Spleen (tissue), 11 donors: ENCODE measurements at regions not wholly inside any gene's neighbourhood (a gene's known extent, or its start where the extent isn't known, plus 50 kb on each side); places are given as distances from the start of the nearest gene placed in this dataset.

Experiments
- DNase-seq: peaks from one replicate; pipeline ENCODE4 v3.0.0-alpha.2; 2020
- H3K27ac ChIP-seq, 8 donors: fragments of 200-600 bp; sonication (generic) in 7 of 8; 1 replicate in 4 of 8; 2 replicates in 4 of 8; pipeline versions ENCODE4 v1.5.0 to v1.8.0; 2016 to 2021; ENCODE audit warnings: inconsistent platforms in 4 of 8, mild to moderate bottlenecking in 4 of 8, moderate library complexity in 1 of 8
- H3K27me3 ChIP-seq, 7 donors: fragments of 200-600 bp; sonication (generic) in 6 of 7; replicated peaks in 1 of 7; 1 replicate in 4 of 7; 2 replicates in 3 of 7; pipeline versions ENCODE4 v1.5.0 to v1.8.0; 2016 to 2021; ENCODE audit warnings: inconsistent platforms in 3 of 7, mild to moderate bottlenecking in 1 of 7
- H3K36me3 ChIP-seq, 6 donors: fragments of 200-600 bp; sonication (generic) in 5 of 6; 1 replicate in 4 of 6; 2 replicates in 2 of 6; pipeline versions ENCODE4 v1.5.0 to v1.8.0; 2016 to 2021; ENCODE audit warnings: inconsistent platforms in 2 of 6
- H3K4me1 ChIP-seq, 6 donors: fragments of 200-600 bp; sonication (generic) in 5 of 6; 1 replicate in 3 of 6; 2 replicates in 3 of 6; pipeline versions ENCODE4 v1.5.0 to v1.8.0; 2016 to 2021; ENCODE audit warnings: inconsistent platforms in 3 of 6
- H3K4me3 ChIP-seq, 8 donors: fragments of 200-600 bp; sonication (generic) in 7 of 8; 1 replicate in 4 of 8; 2 replicates in 4 of 8; pipeline versions ENCODE4 v1.5.0 to v1.8.0; 2016 to 2021; ENCODE audit warnings: inconsistent platforms in 4 of 8, mild to moderate bottlenecking in 4 of 8, moderate library complexity in 2 of 8
- H3K9me3 ChIP-seq, 8 donors: fragments of 200-600 bp; sonication (generic) in 7 of 8; 1 replicate in 4 of 8; 2 replicates in 4 of 8; pipeline versions ENCODE4 v1.5.0 to v1.8.0; 2016 to 2021; ENCODE audit warnings: inconsistent platforms in 4 of 8
- POLR2A ChIP-seq, 3 donors: fragments of 450-650 bp; IDR thresholded peaks; one replicate each; pipeline ENCODE4 v1.5.1; 2017; ENCODE audit warnings: antibody characterized with exemption in 3 of 3, mild to moderate bottlenecking in 1 of 3
- POLR2AphosphoS5 ChIP-seq, 3 donors: sonication (generic); formaldehyde crosslinking; IDR thresholded peaks; one replicate each; pipeline ENCODE4 v1.5.1; 2017; ENCODE audit warnings: antibody characterized with exemption in 3 of 3
- WGBS, 5 donors: extraction: QIAGEN DNeasy Blood & Tissue Kit in 3 of 5; methylation state at CpG; one replicate each; pipeline versions ENCODE4 v1.1.5 to v1.1.7; 2013 to 2018; 5-methylcytosine and 5-hydroxymethylcytosine counted together
- intact Hi-C: fragments of 100-400 bp; cut with DNase I; formaldehyde crosslinking; loops from one replicate; pipeline ENCODE4 v1.15.0; 2023; ENCODE audit warnings: low total_unique reads
- TF ChIP-seq, protein P1 (sequence below), 11 experiments: fragments of 200-600 bp in 7 of 11; fragments of 450-650 bp in 4 of 11; sonication (generic) in 4 of 11; IDR thresholded peaks in 8 of 11; conservative IDR thresholded peaks in 3 of 11; 1 replicate in 7 of 11; 2 replicates in 4 of 11; pipeline versions ENCODE4 v1.4.0 to v1.8.0; 2016 to 2021; ENCODE audit warnings: antibody characterized with exemption in 11 of 11, inconsistent platforms in 4 of 11, mild to moderate bottlenecking in 1 of 11
- donor health status: healthy with polysubstance abuse.
- donor health status: DM: no; HTN: no; CAD: no; lungs with moderate emphysema.
- donor health status: DM: no; HTN: no; CAD: no.
- donor health status: Bipolar disorder and iron deficiency.
- donor health status: healthy.
- donor health status: DM: no; HTN: no; CAD: no.
- donor health status: DM: yes; HTN: yes; CAD: no.

DNA sequence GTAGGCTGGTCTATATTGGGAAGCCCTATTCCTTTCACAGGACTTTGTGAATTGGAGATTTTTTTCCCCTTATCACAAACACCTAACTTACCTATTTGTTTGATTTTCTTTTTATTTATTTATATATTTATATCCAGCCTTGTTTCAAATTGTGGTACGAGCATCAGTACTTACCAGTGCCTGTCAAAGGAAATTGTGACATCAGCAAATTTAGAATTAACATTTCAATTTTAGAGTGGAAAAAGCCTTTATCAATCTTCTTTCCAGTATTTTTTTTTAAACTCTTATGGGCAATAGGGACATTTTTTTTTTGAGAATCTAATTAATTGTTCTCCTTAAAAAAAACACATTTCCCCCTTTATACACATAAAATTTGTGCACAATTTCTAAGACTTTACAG, 790.2 kb downstream of the PRELID2 start:
- Histone ChIP-seq H3K36me3 (no peaks in the 10 kb centered on the region), H3K9me3 (peaks cover 0 to 11% (median 2%) of the 10 kb centered on the region in 8 donors), H3K4me3 (no peak overlapping the region), H3K27ac (no peak overlapping the region), H3K27me3 (no peaks in the 10 kb centered on the region), H3K4me1 (no peaks in the 10 kb centered on the region)
- no peak for DNase-seq
- no peak for TF ChIP-seq POLR2A (IDR thresholded peaks at IDR 0.05)
- TF ChIP-seq, protein P1, sequence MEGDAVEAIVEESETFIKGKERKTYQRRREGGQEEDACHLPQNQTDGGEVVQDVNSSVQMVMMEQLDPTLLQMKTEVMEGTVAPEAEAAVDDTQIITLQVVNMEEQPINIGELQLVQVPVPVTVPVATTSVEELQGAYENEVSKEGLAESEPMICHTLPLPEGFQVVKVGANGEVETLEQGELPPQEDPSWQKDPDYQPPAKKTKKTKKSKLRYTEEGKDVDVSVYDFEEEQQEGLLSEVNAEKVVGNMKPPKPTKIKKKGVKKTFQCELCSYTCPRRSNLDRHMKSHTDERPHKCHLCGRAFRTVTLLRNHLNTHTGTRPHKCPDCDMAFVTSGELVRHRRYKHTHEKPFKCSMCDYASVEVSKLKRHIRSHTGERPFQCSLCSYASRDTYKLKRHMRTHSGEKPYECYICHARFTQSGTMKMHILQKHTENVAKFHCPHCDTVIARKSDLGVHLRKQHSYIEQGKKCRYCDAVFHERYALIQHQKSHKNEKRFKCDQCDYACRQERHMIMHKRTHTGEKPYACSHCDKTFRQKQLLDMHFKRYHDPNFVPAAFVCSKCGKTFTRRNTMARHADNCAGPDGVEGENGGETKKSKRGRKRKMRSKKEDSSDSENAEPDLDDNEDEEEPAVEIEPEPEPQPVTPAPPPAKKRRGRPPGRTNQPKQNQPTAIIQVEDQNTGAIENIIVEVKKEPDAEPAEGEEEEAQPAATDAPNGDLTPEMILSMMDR (IDR thresholded peaks at IDR 0.05 in 8 of 11, conservative IDR thresholded peaks at IDR 0.05 in 3 of 11) = no peak
- TF ChIP-seq POLR2AphosphoS5 (IDR thresholded peaks at IDR 0.05) = no peak
- WGBS, 5 donors = 45 to 66% (median 52%) methylated on average over 1 of the region's 1 CpG
- intact Hi-C loops = no loop called here

DNA sequence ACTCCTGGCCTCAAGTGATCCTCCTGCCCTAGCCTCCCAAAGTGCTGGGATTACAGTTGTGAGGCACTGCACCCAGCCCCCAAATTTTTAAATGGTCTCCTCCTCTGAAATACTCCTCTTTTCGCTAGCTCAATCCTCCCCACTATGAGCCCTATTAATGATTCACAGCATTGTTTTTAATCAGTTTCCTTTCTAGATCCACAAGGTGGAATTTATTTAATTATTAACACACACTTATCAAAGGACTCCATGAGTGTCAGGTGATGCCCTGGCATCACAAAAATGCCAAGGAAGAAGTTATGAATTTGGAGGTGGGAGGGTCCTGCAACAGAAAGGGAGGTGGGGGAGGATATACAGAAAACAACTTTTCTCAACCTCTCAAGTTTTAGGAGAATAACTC, 806.5 kb downstream of the PRELID2 start:
- Histone ChIP-seq H3K4me1 (no peaks in the 10 kb centered on the region), H3K4me3 (no peak overlapping the region), H3K36me3 (no peaks in the 10 kb centered on the region), H3K27me3 (no peaks in the 10 kb centered on the region), H3K27ac (no peak overlapping the region), H3K9me3 (no peaks in the 10 kb centered on the region)
- intact Hi-C loops = no loop called here
- DNase-seq = no peak
- WGBS, 5 donors = 66 to 89% (median 79%) methylated on average over 1 of the region's 1 CpG
- TF ChIP-seq, protein P1 (IDR thresholded peaks at IDR 0.05 in 8 of 11, conservative IDR thresholded peaks at IDR 0.05 in 3 of 11) = no peak
- TF ChIP-seq POLR2AphosphoS5 (IDR thresholded peaks at IDR 0.05) (no peak), POLR2A (IDR thresholded peaks at IDR 0.05) (no peak)

GRCh38 chr5:145027286-145027685, 807.9 kb downstream of the PRELID2 start:
- no peak overlapping the region for H3K27ac ChIP-seq
- TF ChIP-seq POLR2A (IDR thresholded peaks at IDR 0.05) (no peak), POLR2AphosphoS5 (IDR thresholded peaks at IDR 0.05) (no peak)
- TF ChIP-seq, protein P1 (IDR thresholded peaks at IDR 0.05 in 8 of 11, conservative IDR thresholded peaks at IDR 0.05 in 3 of 11) = no peak
- H3K9me3 ChIP-seq = no peaks in the 10 kb centered on the region
- DNase-seq = no peak
- H3K4me1 ChIP-seq = no peaks in the 10 kb centered on the region
- H3K36me3 ChIP-seq = no peaks in the 10 kb centered on the region
- intact Hi-C loops = no loop called here
- H3K27me3 ChIP-seq = no peaks in the 10 kb centered on the region
- no peak overlapping the region for H3K4me3 ChIP-seq

GRCh38 chr5:145025775-145026174, 809.4 kb downstream of the PRELID2 start:
- H3K9me3 ChIP-seq = no peaks in the 10 kb centered on the region
- no peak overlapping the region for H3K27ac ChIP-seq
- H3K27me3 ChIP-seq = no peaks in the 10 kb centered on the region
- TF ChIP-seq, protein P1 (IDR thresholded peaks at IDR 0.05 in 8 of 11, conservative IDR thresholded peaks at IDR 0.05 in 3 of 11) = no peak
- TF ChIP-seq POLR2AphosphoS5 (IDR thresholded peaks at IDR 0.05) = no peak
- intact Hi-C loops = no loop called here
- H3K4me1 ChIP-seq = no peaks in the 10 kb centered on the region
- H3K4me3 ChIP-seq = no peak overlapping the region
- no peaks in the 10 kb centered on the region for H3K36me3 ChIP-seq
- no peak for DNase-seq
- WGBS, 5 donors = 39 to 49% (median 42%) methylated on average over 3 of the region's 3 CpGs
